Middle frontal gyrus (tissue), 1 donor: ENCODE measurements at regions not wholly inside any gene's neighbourhood (a gene's known extent, or its start where the extent isn't known, plus 50 kb on each side); places are given as distances from the start of the nearest gene placed in this dataset.
"Not testable (repeated sequence)": the region's sequence is repeated elsewhere in the genome, so short reads cannot be mapped to it uniquely, and the experiment has no call there.

ENCODE experiments used
- DNase-seq: peaks from one replicate; pipeline ENCODE4 v3.0.0-alpha.2; 2015; ENCODE audit warnings: low spot score; ENCODE audit errors: extremely low spot score

DNA sequence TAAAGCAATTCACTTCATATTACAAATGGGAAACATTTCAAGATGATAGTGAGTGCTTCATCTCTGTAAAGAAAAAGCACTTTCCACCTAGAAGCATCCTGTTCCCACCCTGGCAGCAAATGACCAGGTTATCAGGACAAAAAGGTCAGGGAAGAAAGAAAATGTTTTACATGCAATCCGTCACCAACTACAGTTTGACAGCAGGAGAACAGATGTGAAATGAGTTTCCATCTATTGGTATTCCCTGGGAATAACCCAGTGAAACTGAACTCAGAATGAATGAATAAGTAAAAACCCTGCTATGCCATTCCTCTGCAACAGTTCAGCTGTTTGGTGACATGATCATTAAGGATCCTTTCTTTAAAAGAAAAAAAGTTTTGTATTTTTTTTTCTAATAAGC, 67.6 kb downstream of the HTR1A start:
- no peak for DNase-seq

DNA sequence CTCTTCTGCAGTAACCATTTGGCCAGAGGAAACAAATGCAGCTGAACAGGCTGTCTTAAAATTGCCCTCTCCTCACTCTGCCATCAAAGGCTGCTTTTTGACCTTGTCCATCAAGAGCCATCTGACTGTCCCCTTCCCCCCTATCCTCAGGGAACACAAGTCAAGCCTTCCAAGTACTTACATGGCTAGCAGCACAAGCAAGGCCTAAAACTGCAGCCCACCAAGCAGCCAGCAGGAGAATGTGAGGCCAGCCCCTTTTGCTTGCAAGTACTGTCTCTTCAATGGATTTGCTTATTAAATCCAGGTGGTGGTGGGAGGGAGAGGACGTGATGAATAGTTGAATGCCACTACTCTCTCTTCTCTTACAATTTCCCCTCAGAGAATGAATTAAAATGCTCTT, 83.5 kb downstream of the HTR1A start:
- DNase-seq = no peak

DNA sequence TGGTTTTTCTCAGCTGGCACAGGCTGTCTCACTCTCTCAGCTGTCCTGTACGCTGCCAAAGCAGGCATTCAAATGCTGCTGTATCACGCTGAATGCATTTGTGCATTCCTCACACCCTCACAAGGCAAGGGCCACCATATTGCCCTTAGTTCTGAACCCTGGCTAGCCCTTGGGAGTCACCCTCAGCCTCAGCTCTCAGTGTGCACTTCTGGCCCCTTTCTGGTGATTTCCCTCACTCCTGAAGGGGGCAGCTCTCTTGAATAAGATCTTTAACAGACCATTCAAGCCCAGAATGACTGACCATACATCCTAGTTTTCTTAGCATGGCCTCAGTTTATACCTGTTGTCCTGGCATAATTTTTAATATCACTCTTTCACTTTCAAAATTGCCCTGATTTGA, 84.3 kb downstream of the HTR1A start:
- DNase-seq = no peak

DNA sequence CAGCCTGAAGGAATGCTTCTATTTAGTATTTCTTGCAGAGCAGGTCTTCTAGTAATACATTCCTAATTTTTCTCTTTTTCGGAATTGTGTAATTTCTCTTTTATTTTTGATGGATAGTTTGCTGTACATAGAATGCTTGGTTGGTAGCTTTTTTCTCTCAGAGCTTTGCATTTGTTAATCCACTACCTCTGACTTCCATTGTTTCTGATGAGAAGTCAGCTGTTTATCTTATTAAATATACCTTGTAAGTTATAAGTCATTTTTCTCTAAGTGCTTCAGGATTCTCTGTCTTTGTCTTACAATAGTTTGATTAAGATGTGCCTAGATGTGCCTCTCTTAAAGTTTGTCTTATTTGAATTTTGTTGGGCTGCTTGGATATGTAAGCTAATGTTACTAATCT, 101.9 kb downstream of the HTR1A start:
- DNase-seq = no peak

DNA sequence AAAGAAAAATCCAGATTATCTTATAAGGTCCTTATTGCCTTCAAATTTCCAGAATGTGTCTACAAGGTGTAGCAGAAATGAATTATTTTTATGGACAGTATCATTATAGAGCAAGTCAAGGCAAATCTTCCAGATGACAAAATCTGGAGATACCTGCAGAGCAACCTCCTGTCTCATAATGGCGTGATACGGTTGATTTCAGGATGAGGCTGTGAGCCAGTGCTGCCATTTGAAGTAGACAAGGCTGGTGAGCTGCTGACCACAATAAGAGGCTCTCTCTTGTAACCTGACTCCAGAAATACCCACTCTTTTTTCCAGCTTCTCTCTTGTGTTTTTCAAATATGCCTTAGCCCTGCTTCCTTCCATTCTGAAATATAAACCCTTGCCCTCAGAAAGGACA, 108.2 kb downstream of the HTR1A start:
- DNase-seq = no peak

DNA sequence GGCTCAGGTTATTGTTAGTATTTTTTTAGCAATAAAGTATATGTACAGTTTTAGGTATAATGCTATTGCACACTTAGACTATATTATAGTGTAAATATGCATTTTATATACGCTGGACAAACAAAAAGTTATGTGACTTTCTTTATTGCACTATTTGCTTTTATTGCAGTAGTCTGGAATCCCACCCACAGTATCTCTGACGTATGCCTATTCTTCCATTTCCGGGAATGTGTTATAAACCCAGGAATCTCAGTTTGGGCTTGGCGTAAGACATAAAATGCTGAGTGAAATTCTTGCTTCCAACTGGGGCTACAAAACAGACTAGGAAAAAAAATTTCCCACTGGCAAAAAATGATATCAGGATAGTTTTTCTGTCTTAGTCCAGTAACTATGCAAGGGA, 119.1 kb downstream of the HTR1A start:
- DNase-seq = no peak

DNA sequence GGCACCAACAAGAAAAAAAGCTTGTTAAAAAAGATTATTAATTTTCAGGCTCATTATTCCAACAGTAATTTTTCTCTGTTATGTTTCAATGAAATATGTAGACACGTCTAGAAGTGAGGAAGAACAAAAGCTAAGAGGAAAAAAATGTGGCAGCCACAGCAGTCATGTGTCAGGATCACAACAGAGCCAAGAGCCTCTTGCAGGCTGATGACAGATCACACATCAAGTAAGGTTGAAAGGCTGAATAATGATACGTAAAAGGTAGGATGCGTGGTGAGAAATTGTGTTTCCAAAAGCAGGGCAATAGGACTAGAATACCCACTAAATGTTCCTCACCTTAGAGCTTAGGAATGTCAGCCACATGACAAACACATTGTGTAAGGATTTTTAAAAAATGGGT, 124.8 kb downstream of the HTR1A start:
- DNase-seq = no peak

DNA sequence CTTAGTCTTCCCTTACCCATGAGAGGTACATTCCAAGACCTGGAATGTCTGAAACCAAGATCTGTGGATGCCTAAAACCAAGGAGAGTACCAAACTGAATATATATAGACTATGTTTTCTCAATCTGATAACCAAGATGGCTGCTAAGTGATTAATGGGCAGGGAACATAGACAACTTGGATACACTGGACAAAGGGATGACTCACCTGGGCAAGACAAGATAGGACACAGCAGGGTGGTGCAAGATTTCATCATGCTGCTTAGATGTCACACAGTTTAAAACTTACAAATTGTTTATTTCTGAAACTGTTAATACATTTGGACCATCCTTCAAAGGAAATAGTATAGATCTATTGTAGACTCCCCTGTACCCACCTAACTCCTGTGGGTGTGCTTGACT, 130.9 kb downstream of the HTR1A start:
- DNase-seq = no peak

DNA sequence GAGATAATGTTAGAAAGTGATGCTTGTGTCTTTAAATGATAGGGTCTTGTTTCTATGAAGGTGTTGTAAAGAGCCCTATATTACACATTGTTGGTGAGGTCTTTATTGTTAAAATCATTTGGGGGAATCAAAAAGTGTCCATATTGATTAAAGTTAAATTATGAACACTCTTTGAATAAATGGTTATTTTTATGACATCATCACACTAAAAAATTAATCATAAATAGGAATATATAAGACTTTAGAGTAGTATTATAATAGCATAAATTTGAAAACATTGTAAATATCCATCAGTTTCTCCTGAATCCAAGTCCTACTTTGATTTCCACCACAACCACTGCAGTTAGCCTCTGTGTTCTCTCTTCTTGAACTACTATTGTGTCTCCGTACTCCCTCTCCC, 136.3 kb downstream of the HTR1A start:
- no peak for DNase-seq

DNA sequence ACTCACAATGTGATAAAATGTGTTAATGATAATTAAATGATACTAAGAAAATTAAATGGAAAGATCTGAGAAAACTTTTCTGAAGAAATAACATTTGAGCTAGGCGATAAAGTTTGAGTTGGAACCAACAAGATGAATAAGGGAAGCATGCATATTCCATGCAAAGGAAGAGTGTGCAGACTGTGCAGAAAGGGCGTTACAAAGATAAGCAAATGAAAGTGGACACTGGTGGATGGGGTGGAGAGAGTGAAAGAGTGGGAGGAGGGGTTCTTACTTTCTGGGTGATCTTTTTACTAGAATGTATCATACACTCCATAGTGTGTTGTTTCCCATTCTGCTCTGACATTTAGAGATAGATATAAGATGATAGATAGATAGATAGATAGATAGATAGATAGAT, 138.7 kb downstream of the HTR1A start:
- no peak for DNase-seq

DNA sequence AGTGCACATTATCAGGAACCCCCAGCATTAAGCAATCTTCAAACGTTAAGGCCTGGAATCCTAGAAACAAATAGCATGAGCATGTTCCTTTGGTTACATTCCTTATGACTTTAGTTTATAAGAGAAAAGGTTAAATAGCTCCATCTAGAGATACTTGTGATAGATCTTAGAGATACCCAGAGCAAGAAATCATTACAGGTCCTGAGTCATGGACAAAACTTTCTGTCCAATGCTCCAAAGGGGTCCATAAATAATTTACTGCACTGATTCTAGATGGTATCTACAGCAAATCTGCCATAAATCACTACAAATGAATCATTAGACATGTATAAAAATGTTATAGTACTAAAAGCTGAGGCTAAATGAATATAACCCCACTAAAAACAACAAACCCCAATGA, 139.6 kb downstream of the HTR1A start:
- no peak for DNase-seq

DNA sequence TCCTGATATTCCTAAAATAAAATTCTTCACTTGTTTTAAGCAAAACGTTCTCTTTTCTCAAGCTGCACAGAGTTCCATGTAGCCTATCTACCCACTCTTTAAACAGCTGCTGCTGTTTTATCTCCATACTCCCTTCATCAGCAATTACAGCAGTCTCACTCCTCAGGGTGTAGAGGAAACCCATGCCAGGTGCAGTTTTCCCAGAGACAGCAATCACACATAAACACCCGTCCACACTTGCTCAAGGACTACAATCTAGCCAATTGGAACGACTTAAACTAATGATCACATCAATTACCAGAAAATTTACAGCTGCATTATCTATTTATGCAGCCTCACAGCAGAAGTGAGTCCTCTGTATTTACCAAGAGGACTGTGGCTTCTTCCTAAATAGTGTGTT, 141.7 kb downstream of the HTR1A start:
- no peak for DNase-seq

DNA sequence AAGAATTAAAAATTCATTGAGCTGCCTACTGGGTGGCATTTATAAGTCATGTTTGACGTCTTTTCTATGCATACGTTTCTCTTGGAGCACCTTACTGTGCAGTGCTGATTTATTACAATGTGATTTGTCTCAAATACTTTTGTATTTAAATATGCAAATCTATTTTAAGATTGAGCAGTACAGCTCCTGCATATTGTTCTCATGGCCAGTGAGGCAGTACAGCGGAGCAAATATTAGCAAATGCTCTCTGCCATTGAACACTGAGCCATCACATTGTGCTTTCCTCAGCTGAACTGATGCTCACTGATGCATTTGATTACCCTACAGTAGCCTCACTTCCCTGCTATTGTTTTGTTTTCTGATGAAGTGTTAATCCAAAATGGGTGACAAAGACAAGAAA, 149.6 kb downstream of the HTR1A start:
- DNase-seq = no peak

DNA sequence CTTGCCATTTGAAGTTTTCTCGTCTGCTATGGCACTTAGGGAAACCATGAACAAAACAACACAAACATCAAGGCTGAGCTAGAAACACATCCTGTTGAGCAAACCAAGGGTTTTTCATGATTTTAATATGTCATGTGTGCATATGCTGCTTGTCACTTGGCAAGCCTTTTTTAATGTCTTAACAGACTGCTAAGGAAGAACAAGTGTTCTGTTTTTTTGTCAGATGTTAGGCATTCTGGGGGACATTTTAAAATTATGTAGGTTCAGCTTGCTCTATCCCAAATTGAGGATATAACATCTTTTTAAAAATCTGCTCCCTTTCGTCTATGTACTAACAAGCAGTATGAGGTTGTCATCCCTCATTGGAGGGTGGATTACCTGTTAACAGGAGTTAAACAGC, 150.3 kb downstream of the HTR1A start:
- no peak for DNase-seq

DNA sequence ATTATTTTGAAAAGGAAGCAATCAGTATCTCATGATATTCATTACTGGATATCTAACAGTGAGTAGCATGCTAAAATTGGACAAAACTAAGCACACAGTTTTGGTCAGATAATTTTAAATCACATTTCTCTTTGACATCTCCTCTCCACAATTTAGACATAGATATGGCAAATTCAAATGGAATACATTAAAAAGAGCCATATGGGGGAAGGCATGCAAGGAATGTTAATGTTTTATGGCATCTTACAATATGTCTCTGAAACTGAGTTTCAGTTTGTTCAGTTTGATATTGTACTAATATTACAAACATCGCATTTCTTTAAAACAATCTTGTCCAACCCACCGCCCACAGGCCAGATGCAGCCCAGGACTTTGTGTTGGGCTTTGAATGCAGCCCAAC, 151.0 kb downstream of the HTR1A start:
- DNase-seq = no peak

DNA sequence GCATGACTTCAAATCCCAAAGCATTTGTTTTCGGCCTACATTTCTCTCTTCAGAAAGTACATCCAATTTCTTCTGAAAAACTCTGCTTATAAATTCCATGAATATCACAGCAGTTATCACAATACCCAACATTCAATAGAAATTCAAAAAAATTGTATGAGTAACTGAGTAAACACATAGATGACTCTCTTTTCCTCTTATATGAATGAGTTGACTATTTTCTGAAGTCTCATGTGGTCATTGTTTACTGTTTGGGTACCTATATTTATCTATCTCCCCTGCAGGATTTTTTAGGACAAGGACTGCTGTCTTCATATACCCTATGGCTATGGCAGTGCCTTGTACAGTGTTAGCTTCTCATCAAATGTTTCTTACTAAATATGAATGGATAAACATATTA, 157.1 kb downstream of the HTR1A start:
- DNase-seq = no peak

DNA sequence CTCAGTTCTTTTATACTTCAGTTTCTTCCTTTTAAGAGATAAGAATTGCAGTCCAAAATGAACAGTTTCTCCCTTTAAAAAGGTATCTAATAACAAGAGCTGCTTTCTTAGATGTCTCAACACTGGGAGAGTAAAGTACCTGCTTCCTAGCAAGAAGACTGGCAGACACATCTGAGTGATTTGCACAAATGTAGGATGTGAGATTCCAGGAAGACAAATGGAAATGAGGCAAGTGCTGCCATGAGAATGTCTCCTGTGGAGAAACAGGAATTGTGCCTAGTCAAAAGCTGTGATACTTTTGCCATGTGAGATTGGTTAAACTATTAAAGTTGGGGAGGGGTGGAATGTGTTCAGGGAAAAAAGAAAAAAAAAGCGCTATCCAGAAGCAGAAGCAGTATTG, 159.1 kb downstream of the HTR1A start:
- DNase-seq = no peak

DNA sequence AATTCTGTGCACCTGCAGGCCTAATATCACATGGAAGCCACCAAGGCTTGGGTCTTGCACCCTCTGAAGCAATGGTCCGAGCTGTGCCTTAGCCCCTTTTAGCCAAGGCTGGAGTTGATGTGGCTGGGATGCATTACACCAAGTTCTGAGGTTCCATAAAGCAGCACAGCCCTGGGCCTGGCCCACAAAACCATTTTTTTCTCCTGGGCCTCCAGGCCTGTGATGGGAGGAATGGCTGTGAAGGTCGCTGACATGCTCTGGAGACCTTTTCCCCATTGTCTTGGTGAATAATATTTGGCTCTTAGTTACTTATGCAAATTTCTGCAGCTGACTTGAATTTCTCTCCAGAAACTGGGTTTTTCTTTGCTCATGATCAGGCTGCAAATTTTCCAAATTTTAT, 167.3 kb downstream of the HTR1A start:
- DNase-seq = no peak

DNA sequence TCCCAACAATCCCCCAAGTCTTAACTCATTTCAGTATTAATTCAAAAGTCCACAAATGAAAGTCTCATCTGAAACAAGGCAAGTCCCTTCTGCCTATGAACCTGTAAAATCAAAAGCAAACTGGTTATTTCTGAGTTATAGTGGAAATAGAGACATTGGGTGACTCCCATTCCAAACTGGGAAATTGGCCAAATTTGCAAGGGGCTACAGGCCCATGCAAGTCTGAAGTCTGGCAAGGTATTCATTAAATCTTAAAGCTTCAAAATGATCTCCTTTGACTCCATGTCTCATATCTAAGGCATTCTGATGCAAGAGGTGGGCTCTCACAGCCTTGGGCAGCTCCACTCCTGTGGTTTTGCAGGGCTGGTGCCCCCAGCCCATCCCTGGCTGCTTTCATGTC, 167.9 kb downstream of the HTR1A start:
- no peak for DNase-seq

DNA sequence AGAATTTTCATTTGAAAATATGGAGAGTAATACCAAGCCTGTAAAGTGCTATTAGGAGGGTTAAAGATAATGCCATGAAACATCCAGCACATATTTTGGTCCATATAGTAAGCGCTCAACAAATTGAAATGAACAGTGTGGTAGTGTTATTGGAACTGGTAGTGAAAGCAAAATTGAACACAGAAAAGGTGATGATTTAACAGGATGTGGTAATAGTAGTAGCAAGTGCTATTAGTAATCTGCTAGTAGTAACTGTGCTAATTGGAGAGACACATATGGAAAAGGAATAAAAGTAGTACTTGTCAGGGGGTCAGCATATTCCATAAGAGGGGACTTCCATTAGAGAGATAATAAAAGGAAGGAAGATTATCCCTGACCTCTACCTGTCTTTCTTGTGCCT, 187.3 kb downstream of the HTR1A start:
- DNase-seq = no peak

DNA sequence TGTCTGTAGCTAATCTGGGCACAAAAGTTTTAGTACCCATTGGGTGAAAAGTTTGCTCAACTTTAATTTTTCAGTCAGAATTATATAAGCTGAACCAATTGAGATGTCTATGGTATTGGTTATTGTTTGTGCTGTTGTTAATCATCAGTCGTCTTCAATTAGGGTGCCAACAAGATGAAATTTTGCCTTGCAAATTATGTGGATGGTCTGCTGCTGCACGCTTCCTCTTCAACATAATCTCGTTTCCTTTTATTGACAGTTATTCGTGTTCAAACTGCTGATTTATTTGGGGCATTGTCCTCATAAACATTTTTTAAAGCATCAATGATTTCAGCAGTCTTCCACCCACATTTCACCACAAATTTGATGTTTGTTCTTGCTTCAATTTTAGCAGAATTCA, 194.0 kb downstream of the HTR1A start:
- DNase-seq = no peak

DNA sequence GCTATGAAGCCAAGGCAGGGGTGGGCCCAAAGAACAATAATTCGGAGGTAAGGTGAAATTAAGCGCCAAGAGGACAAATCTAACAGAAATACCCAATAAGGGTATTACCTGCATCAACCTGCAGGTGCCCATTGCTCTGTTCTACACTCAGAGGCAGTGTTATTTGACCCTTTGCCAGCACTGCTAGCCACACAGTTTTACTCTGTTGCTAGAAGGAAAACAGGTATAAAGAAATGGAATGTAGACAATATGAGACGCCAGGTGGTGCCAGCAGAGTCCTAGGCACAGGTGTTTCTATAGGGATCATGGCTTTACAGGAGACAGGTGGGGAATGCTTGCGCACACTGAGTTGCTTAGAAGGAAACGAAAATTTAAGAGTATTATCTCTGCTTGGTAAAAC, 201.3 kb downstream of the HTR1A start:
- DNase-seq = no peak

DNA sequence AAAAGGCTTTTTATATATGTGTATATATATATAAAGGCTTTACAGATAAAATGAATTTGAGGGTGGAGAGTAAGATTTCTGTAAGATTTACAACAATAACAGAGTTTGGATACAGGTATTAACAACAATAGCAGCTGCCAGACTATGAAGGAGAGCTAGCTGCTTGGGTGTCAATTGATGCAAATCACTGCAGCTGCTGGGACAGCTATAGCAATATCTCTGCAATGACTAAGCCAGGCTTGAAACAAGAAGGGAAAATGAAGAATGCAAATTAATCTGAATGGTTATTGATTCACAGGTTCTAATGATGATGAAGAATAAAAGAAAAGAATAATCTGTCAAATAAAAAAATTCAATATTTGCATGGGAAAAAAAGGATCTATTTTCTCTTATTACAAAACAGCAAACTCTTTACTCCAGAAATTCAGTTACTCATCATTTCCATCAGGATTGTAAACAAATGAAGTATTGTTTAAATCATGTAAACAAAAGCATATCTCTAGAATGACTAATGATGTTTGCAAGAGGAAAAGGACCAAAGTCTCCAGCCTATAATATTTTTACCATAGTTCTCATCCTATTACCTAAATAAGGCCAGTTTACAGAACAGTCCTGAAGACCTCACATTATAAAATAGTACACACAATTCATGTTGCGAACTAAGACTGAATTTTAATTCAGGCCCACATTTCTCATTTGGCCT, 219.0 kb downstream of the HTR1A start:
- no peak for DNase-seq

DNA sequence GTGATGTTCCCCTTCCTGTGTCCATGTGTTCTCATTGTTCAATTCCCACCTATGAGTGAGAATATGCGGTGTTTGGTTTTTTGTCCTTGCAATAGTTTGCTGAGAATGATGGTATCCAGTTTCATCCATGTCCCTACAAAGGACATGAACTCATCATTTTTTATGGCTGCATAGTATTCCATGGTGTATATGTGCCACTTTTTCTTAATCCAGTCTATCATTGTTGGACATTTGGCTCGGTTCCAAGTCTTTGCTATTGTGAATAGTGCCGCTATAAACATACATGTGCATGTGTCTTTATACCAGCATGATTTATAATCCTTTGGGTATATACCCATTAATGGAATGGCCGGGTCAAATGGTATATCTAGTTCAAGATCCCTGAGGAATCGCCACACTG, 229.4 kb downstream of the HTR1A start:
- DNase-seq = not testable (repeated sequence)
